HG03442 (cell line): ENCODE measurements at regions not wholly inside any gene's neighbourhood (a gene's known extent, or its start where the extent isn't known, plus 50 kb on each side); places are given as distances from the start of the nearest gene placed in this dataset.
A peak's percentile ranks its signal among the peaks of the same experiment; 100 is the strongest.
"Not testable (repeated sequence)": the region's sequence is repeated elsewhere in the genome, so short reads cannot be mapped to it uniquely, and the experiment has no call there.

Source experiments
- ATAC-seq: cut with Tn5 transposase; IDR thresholded peaks from one replicate; pipeline ENCODE4 v1.9.1; 2021; ENCODE audit warnings: mild to moderate bottlenecking, moderate library complexity; ENCODE audit not compliant: unreplicated experiment

- ATAC-seq = no peak
Measured at GRCh38 chr2:44084850-44085249, 83.8 kb upstream of the PPM1B start.

DNA sequence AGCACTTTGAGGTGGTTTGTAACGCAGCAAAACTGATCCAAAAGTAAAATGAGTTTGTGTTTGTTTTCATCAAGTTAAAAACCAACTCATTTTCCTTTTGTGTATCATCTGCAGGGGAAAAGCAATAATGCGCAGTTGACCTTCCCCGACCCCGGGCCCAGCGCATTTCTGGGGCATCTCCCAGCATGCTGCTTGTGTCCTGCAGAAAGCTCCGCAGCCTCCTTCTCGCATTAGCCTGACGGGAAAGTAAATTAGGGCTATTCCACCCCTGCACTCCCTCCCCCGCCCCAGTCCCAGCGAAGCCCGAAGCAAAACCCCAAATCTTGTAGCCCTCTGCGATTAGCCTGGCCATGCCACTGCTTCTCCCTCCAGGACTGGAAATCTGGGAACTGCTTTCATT, 82.0 kb upstream of the PPM1B start:
- no peak for ATAC-seq

GRCh38 chr2:44087036-44087713, 81.5 kb upstream of the PPM1B start:
- ATAC-seq = no peak

GRCh38 chr2:44087714-44088092, 81.0 kb upstream of the PPM1B start:
- ATAC-seq = no peak

DNA sequence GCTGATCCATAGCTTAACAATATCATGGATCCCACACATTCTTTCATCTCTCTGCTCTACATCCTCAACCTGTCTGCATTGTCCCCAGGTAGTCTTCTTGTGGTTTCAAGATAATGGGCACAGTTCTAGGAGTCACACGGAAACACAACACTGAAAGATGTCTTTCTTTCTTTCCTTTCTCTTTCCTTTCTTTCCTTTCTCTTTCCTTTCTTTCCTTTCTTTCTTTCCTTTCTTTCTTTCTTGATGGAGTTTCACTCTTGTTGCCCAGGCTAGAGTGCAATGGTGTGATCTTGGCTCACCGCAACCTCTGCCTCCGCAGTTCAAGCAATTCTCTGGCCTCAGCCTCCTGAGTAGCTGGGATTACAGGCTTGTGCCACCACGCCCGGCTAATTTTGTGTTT, 76.2 kb upstream of the PPM1B start:
- ATAC-seq = not testable (repeated sequence)

DNA sequence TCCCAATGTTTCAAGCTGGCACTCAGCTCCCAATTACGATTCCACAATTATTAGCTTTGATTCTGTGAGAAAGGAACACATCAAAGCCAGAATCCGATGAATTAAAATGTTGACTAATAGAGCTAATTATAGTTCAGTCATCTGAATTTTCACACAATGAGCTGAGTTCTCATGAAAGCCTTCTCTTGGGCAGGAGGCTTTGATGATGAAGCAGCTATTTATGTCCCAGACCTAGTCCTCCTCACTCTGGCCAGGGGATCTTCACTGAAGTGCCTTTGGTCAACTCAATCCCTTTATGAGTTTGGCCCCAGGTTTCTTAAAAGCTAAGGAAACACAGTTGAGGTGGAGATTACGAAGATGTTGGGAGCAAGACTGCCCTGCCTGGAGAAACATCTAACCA, 74.7 kb upstream of the PPM1B start:
- ATAC-seq = no peak

DNA sequence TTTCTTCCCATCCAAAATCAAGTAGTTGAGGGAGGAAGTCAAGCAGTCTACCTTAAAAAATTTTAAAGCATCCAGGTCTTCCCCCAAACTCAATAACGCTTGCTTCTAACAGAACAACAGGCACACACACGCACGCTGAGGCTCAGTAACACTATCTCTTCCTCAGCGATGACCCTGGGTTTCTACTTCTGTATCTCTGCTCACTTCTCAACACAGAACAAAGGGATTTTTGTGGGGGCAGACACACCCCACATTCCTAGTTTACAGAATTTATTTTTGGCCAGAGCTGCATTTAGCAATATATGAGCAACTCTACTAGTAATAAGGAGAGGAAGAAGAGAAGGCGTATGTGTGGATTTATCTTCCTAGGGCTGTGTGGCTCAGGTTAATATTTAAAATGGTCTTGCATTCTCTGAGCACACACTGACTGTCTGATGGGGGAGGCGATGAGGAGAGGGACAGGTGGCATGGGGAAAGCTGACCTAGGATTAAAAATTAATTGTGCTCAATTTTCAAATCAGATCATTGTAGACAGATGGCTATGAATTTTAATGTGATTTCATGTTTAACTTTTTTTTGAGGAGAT, 71.3 kb upstream of the PPM1B start:
- ATAC-seq = no peak

DNA sequence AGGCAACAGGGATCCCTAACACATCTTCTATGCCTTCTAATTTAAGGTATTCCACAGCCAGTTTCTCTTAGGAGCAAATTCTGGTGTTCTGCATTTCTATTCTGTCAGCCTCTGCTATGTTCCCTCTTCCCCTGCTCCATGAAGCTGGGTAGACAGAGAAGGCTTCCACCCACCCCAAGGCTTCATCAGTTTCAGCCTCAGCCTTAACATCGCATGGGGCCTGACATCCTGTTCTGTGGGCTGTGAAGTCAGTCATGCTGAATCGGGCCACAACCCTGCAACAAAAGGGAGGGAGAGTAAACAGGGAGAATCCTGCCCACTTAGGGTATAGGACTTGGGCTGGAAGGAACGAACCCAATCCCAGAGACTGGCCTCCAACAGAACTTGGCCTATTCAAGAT, 70.6 kb upstream of the PPM1B start:
- ATAC-seq = no peak

DNA sequence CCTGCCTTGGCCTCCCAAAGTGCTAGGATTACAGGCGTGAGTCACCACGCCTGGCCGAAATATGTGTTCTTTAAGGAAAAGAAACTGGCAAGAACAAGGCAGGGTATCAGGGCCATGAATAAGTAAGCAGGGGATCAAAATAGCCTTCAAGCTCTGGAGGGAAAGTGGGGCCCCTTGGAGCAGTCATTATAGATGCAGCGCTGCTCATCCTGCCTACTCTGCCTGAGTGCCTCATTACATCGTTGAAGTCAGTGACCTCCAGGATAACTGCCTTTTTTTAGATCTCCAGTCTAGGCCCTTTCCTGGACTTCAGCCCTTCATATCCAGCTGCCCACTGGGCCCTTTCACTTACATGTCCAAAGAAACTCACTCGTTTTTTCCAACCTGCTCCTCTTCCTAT, 69.8 kb upstream of the PPM1B start:
- ATAC-seq = no peak

- ATAC-seq = no peak
Measured at GRCh38 chr2:44100351-44100750, 68.3 kb upstream of the PPM1B start.

DNA sequence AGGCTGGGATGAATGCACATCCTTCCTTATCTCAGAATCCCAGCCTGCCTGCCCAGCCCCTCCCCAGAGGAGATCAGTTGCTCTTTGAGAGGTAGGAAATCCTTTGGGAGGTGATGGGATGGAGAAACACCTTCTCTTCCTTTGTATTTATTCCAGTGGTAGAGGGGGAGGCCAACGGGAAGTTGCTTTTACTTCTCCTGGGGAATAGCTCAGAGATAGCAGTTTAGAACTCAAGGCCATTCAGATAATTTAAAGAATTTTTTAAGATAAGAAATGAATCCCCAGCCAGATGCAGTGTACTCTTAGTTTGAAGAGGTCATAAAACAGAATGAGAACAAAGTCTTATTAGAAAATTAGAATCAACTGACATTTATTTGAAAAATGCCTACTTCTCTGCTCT, 67.4 kb upstream of the PPM1B start:
- ATAC-seq = no peak

- no peak for ATAC-seq
Measured at GRCh38 chr2:44102790-44103562, 65.7 kb upstream of the PPM1B start.

DNA sequence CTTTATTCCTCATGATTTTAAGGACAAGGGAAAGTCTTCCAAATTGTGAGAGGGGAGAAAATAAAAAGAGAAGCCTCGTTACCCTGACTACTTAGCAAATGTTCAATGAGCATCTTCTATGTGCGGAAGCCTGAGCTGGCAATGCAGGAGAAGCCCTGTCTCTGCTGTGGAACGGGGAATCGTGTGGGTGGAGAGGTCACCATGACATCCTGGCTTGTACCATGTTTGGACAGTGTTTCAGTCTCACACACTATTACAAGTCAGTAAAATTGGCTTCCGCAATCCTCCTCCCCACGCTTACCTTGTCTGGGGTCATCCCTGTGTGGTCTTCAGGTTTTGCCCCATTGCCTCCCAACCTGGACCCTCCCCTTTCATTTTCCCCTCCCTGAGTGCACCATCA, 65.0 kb upstream of the PPM1B start:
- ATAC-seq = no peak

GRCh38 chr2:44104855-44105271, 63.8 kb upstream of the PPM1B start:
- no peak for ATAC-seq

- ATAC-seq = not testable (repeated sequence)
Measured at GRCh38 chr2:44106509-44106908, 62.2 kb upstream of the PPM1B start.

- peak; percentile 75 for ATAC-seq
Measured at GRCh38 chr2:44107086-44107740, 61.5 kb upstream of the PPM1B start.

DNA sequence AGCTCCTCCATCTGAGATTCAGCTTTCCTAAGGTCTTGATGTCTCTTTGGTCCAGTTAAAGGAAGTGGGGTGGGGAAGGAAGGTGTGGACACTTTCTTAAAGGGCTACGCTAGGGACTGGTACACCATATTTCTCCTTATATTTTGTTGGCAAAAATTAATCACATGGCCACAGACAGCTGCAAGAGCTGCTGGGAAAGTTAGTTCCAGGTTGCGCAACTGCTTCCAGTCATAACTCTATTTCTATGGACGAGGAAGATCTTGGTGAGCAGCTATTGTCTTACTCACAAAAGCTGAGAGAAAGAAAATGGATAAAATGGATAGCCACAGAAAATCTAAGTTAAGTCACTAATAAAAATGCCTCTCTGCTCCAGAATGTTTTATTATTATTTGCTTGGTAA, 60.7 kb upstream of the PPM1B start:
- no peak for ATAC-seq

- no peak for ATAC-seq
Measured at GRCh38 chr2:44109166-44109565, 59.5 kb upstream of the PPM1B start.

DNA sequence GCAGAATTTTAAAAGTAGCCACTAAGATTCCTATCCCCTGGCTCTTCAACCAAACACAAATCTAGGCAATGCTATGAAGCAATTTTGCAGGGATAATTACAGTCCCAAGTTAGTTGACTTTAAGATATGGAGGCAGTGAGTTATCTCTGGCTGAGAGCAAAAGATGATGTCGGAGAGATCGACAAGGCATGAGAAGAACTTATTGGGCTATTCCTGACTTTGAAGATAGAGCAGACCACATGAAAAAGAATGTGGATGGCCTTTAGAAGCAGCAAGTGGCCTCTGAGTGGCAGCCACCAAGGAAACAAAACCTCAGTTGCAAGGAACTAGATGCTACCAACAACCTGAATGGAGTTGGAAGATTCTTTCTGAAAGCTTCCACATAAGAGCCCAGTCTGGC, 58.2 kb upstream of the PPM1B start:
- no peak for ATAC-seq

DNA sequence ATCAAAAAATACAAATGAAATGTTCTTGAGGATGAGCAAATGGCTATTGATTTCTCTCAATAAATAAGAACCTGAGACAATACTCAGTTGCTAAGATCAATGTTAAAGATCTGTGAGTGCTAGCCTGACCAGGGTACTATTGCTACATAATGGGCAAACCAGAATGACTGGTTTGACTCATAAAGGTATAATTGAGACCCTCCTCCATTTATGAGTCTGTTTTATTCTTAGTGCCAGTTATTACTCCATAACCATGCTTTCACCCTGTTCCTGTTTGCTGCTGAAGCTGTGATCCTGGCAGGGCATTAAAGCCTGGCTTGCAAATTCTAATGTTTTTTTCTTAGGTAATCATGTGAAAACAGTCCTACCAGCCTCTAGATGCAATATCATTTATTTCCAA, 56.6 kb upstream of the PPM1B start:
- no peak for ATAC-seq

DNA sequence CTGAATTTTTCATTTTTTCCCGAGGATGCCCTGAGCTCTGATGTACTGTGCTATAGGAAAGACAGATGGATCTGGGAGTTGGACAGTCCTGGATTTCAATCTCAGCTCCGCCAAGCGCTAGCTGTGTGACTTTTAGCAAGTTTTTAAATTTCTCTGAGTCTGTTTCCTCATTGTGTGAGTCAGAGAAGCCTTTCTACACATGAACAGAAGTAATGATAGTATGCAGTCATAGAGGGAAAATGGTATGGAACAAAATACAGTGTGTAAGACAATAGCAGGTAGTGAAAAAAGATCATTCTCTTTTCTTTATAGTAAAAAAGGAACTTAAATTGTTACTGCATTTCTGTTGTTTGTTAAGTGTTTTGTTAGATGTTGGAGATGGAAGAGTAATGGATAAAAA, 52.4 kb upstream of the PPM1B start:
- ATAC-seq = no peak

DNA sequence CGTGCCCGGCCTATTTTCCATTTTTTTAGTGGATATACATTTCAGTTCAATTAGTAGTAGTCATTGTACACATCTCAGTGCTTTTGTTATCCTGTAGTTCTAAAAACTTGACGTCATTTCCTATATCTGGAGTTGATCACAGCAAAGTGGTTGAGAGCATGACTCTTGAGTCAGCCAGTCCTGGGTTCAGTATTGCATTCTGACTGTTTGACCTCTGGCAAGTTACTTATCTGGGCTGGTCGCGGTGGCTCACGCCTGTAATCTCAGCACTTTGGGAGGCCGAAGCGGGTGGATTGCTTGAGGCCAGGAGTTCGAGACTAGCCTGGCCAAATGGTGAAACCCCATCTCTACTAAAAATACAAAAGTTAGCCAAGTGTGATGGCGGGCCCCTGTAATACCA, 50.4 kb upstream of the PPM1B start:
- no peak for ATAC-seq
